COR-L47 (cell line): ENCODE measurements at regions not wholly inside any gene's neighbourhood (a gene's known extent, or its start where the extent isn't known, plus 50 kb on each side); places are given as distances from the start of the nearest gene placed in this dataset.

ENCODE experiments used
- DNase-seq: peaks from one replicate; lab custom pipeline; 2025; lab: John Stamatoyannopoulos, UW

GRCh38 chr11:113553915-113554314, 78.7 kb upstream of the DRD2 start:
- no peak for DNase-seq

- DNase-seq = no peak
Observed at GRCh38 chr11:113553235-113553634, 78.0 kb upstream of the DRD2 start.

GRCh38 chr11:113552271-113552670, 77.1 kb upstream of the DRD2 start:
- DNase-seq = no peak

- no peak for DNase-seq
Observed at GRCh38 chr11:113551645-113552044, 76.4 kb upstream of the DRD2 start.

- no peak for DNase-seq
Observed at GRCh38 chr11:113549611-113550578, 74.7 kb upstream of the DRD2 start.

GRCh38 chr11:113549061-113549460, 73.9 kb upstream of the DRD2 start:
- no peak for DNase-seq

GRCh38 chr11:113547739-113548138, 72.5 kb upstream of the DRD2 start:
- no peak for DNase-seq

GRCh38 chr11:113546757-113547507, 71.7 kb upstream of the DRD2 start:
- DNase-seq = no peak

- no peak for DNase-seq
Observed at GRCh38 chr11:113542420-113542819, 67.2 kb upstream of the DRD2 start.

GRCh38 chr11:113540416-113541330, 65.5 kb upstream of the DRD2 start:
- peak; percentile 23 for DNase-seq

GRCh38 chr11:113538451-113539412, 63.5 kb upstream of the DRD2 start:
- DNase-seq = peak; percentile 81

GRCh38 chr11:113534625-113535024, 59.4 kb upstream of the DRD2 start:
- no peak for DNase-seq

- no peak for DNase-seq
Observed at GRCh38 chr11:113533425-113533698, 58.2 kb upstream of the DRD2 start.

GRCh38 chr11:113532697-113533424, 57.7 kb upstream of the DRD2 start:
- DNase-seq = peak; percentile 80

GRCh38 chr11:113531575-113532451, 56.6 kb upstream of the DRD2 start:
- no peak for DNase-seq

GRCh38 chr11:113531083-113531482, 55.9 kb upstream of the DRD2 start:
- DNase-seq = no peak

- DNase-seq = no peak
Observed at GRCh38 chr11:113529606-113530005, 54.4 kb upstream of the DRD2 start.

- DNase-seq = no peak
Observed at GRCh38 chr11:113528982-113529381, 53.8 kb upstream of the DRD2 start.

- no peak for DNase-seq
Observed at GRCh38 chr11:113526521-113526920, 51.3 kb upstream of the DRD2 start.
